GM23248 (cell line): ENCODE measurements at regions not wholly inside any gene's neighbourhood (a gene's known extent, or its start where the extent isn't known, plus 50 kb on each side); places are given as distances from the start of the nearest gene placed in this dataset.

Experiments
- EZH2 ChIP-seq: fragments of 200-600 bp; sonication (generic); IDR thresholded peaks from 2 replicates; pipeline ENCODE4 v1.6.1; 2018; ENCODE audit warnings: antibody characterized with exemption, mild to moderate bottlenecking; ENCODE audit not compliant: insufficient read depth, poor library complexity, severe bottlenecking
- EZH2phosphoT487 ChIP-seq: fragments of 200-600 bp; sonication (generic); IDR thresholded peaks from 2 replicates; pipeline ENCODE4 v1.6.1; 2018; ENCODE audit warnings: antibody characterized with exemption, moderate library complexity, mild to moderate bottlenecking, low read depth; ENCODE audit not compliant: insufficient read depth

GRCh38 chr7:15782656-15783055 is 96.2 kb upstream of the MEOX2 start:
- no peak for TF ChIP-seq EZH2phosphoT487
- no peak for TF ChIP-seq EZH2
